HEK293 (cell line): ENCODE measurements at regions not wholly inside any gene's neighbourhood (a gene's known extent, or its start where the extent isn't known, plus 50 kb on each side); places are given as distances from the start of the nearest gene placed in this dataset.

Experiments used
- CTCF ChIA-PET: fragments of 350-600 bp; formaldehyde crosslinking; extraction: SDS; loops from one replicate; lab custom pipeline; 2021; ENCODE audit warnings: antibody characterized with exemption; lab: Yijun Ruan, JAX
- POLR2A ChIA-PET: fragments of 300-600 bp; formaldehyde crosslinking; extraction: SDS; loops from one replicate; lab custom pipeline; 2020; ENCODE audit warnings: antibody characterized with exemption, inconsistent platforms; lab: Yijun Ruan, JAX
- H3K27ac ChIP-seq: fragments of 200-500 bp; sonication (Bioruptor generic); 2 replicates; pipeline ENCODE4 v1.5.1; 2014; ENCODE audit warnings: low read depth, low read length, control low read depth, inconsistent platforms; ENCODE audit errors: extremely low read depth
- H3K36me3 ChIP-seq, 2 experiments: fragments of 200-500 bp in 1 of 2; sonication (Bioruptor generic) in 1 of 2; 1 replicate in 1 of 2; 2 replicates in 1 of 2; pipeline ENCODE4 v1.5.1; 2014 to 2017; ENCODE audit warnings: inconsistent platforms in 2 of 2, low read length in 2 of 2; ENCODE audit not compliant: control insufficient read depth in 2 of 2, insufficient read depth in 1 of 2
- H3K4me1 ChIP-seq: fragments of 200-500 bp; sonication (Bioruptor generic); 2 replicates; pipeline ENCODE4 v1.5.1; 2014; ENCODE audit warnings: mild to moderate bottlenecking, low read length, inconsistent platforms; ENCODE audit not compliant: control insufficient read depth, insufficient read depth
- H3K4me3 ChIP-seq: 2 replicates; pipeline ENCODE4 v1.5.1; 2011; ENCODE audit warnings: low read depth, mild to moderate bottlenecking, control low read depth, low read length, moderate library complexity
- H3K9me3 ChIP-seq: fragments of 200-500 bp; sonication (Bioruptor generic); 2 replicates; pipeline ENCODE4 v1.5.1; 2014; ENCODE audit warnings: low read depth, low read length, inconsistent platforms; ENCODE audit not compliant: control insufficient read depth, insufficient read depth
- GLI4 ChIP-seq: fragments of 450-650 bp; formaldehyde crosslinking; IDR thresholded peaks from 2 replicates; pipeline ENCODE4 v1.5.1; 2016; ENCODE audit warnings: missing biosample characterization, missing genetic modification characterization
- GLIS1 ChIP-seq: fragments of 450-650 bp; formaldehyde crosslinking; IDR thresholded peaks from 2 replicates; pipeline ENCODE4 v1.5.1; 2016; ENCODE audit warnings: missing biosample characterization, missing genetic modification characterization
- GLIS2 ChIP-seq: fragments of 450-650 bp; formaldehyde crosslinking; IDR thresholded peaks from 2 replicates; pipeline ENCODE4 v1.5.1; 2016; ENCODE audit warnings: missing biosample characterization, missing genetic modification characterization
- KLF1 ChIP-seq: fragments of 450-650 bp; formaldehyde crosslinking; IDR thresholded peaks from 2 replicates; pipeline ENCODE4 v1.5.1; 2016; ENCODE audit warnings: missing biosample characterization, missing genetic modification characterization
- KLF10 ChIP-seq: fragments of 450-650 bp; IDR thresholded peaks from 2 replicates; pipeline ENCODE4 v1.5.1; 2018; ENCODE audit warnings: missing biosample characterization, mild to moderate bottlenecking, missing genetic modification characterization
- OSR2 ChIP-seq: fragments of 450-650 bp; formaldehyde crosslinking; IDR thresholded peaks from 2 replicates; pipeline ENCODE4 v1.5.1; 2016; ENCODE audit warnings: missing biosample characterization, missing genetic modification characterization
- RBAK ChIP-seq: fragments of 450-650 bp; formaldehyde crosslinking; IDR thresholded peaks from 2 replicates; pipeline ENCODE4 v1.5.1; 2016; ENCODE audit warnings: missing biosample characterization, missing genetic modification characterization
- TRIM28 ChIP-seq: IDR thresholded peaks from 2 replicates; pipeline ENCODE4 v1.6.1; 2011; ENCODE audit warnings: low read length, control low read depth, borderline replicate concordance
- ZBTB17 ChIP-seq: fragments of 450-650 bp; formaldehyde crosslinking; IDR thresholded peaks from 2 replicates; pipeline ENCODE4 v1.5.1; 2016; ENCODE audit warnings: missing biosample characterization, missing genetic modification characterization
- ZEB2 ChIP-seq: fragments of 450-650 bp; formaldehyde crosslinking; IDR thresholded peaks from 2 replicates; pipeline ENCODE4 v1.5.1; 2016; ENCODE audit warnings: missing biosample characterization, missing genetic modification characterization
- ZNF138 ChIP-seq: fragments of 450-650 bp; formaldehyde crosslinking; IDR thresholded peaks from 2 replicates; pipeline ENCODE4 v1.5.1; 2016; ENCODE audit warnings: missing biosample characterization, missing genetic modification characterization, borderline replicate concordance
- ZNF37A ChIP-seq: fragments of 450-650 bp; IDR thresholded peaks from 2 replicates; pipeline ENCODE4 v1.5.1; 2018; ENCODE audit warnings: missing biosample characterization, missing genetic modification characterization
- ZNF473 ChIP-seq: fragments of 450-650 bp; formaldehyde crosslinking; IDR thresholded peaks from 2 replicates; pipeline ENCODE4 v1.5.1; 2017; ENCODE audit warnings: missing biosample characterization, missing genetic modification characterization
- ZNF501 ChIP-seq: fragments of 450-650 bp; formaldehyde crosslinking; IDR thresholded peaks from 2 replicates; pipeline ENCODE4 v1.5.1; 2016; ENCODE audit warnings: missing biosample characterization, missing genetic modification characterization
- ZNF555 ChIP-seq: fragments of 450-650 bp; formaldehyde crosslinking; conservative IDR thresholded peaks from 2 replicates; pipeline ENCODE4 v1.5.1; 2017; ENCODE audit warnings: missing biosample characterization, mild to moderate bottlenecking, missing genetic modification characterization, inconsistent platforms
- ZNF624 ChIP-seq: fragments of 450-650 bp; formaldehyde crosslinking; IDR thresholded peaks from 2 replicates; pipeline ENCODE4 v1.5.1; 2017; ENCODE audit warnings: missing biosample characterization, missing genetic modification characterization
- ZNF677 ChIP-seq: fragments of 450-650 bp; IDR thresholded peaks from 2 replicates; pipeline ENCODE4 v1.5.0; 2018; ENCODE audit warnings: missing biosample characterization, mild to moderate bottlenecking, missing genetic modification characterization, moderate library complexity
- ZNF701 ChIP-seq: fragments of 450-650 bp; formaldehyde crosslinking; IDR thresholded peaks from 2 replicates; pipeline ENCODE4 v1.5.1; 2016; ENCODE audit warnings: missing biosample characterization, missing genetic modification characterization
- ZNF776 ChIP-seq: fragments of 450-650 bp; formaldehyde crosslinking; IDR thresholded peaks from 2 replicates; pipeline ENCODE4 v1.5.0; 2017; ENCODE audit warnings: missing biosample characterization, missing genetic modification characterization, borderline replicate concordance
- ZSCAN16 ChIP-seq: fragments of 450-650 bp; formaldehyde crosslinking; IDR thresholded peaks from 2 replicates; pipeline ENCODE4 v1.5.1; 2016; ENCODE audit warnings: missing biosample characterization, missing genetic modification characterization
- ZSCAN23 ChIP-seq: fragments of 450-650 bp; formaldehyde crosslinking; IDR thresholded peaks from 2 replicates; pipeline ENCODE4 v1.5.1; 2016; ENCODE audit warnings: missing biosample characterization, missing genetic modification characterization
- TF ChIP-seq, protein P1 (sequence below): fragments of 450-650 bp; formaldehyde crosslinking; IDR thresholded peaks from 2 replicates; pipeline ENCODE4 v1.5.1; 2016; ENCODE audit warnings: missing biosample characterization, missing genetic modification characterization
- TF ChIP-seq, protein P2 (sequence below): fragments of 450-650 bp; formaldehyde crosslinking; optimal IDR thresholded peaks from 2 replicates; pipeline ENCODE3; 2016; ENCODE audit warnings: missing biosample characterization, mild to moderate bottlenecking, missing genetic modification characterization
- TF ChIP-seq, protein P3 (sequence below): fragments of 450-650 bp; formaldehyde crosslinking; IDR thresholded peaks from 2 replicates; pipeline ENCODE4 v1.5.1; 2016; ENCODE audit warnings: missing biosample characterization, missing genetic modification characterization, borderline replicate concordance
- TF ChIP-seq, protein P4 (sequence below): fragments of 450-650 bp; formaldehyde crosslinking; IDR thresholded peaks from 2 replicates; pipeline ENCODE4 v1.5.1; 2016; ENCODE audit warnings: missing biosample characterization, missing genetic modification characterization
- TF ChIP-seq, protein P5 (sequence below): fragments of 450-650 bp; formaldehyde crosslinking; IDR thresholded peaks from 2 replicates; pipeline ENCODE4 v1.5.1; 2017; ENCODE audit warnings: missing biosample characterization, mild to moderate bottlenecking, missing genetic modification characterization, moderate library complexity
- TF ChIP-seq, protein P6 (sequence below): fragments of 450-650 bp; formaldehyde crosslinking; IDR thresholded peaks from 2 replicates; pipeline ENCODE4 v1.5.1; 2017; ENCODE audit warnings: missing biosample characterization, missing genetic modification characterization

DNA sequence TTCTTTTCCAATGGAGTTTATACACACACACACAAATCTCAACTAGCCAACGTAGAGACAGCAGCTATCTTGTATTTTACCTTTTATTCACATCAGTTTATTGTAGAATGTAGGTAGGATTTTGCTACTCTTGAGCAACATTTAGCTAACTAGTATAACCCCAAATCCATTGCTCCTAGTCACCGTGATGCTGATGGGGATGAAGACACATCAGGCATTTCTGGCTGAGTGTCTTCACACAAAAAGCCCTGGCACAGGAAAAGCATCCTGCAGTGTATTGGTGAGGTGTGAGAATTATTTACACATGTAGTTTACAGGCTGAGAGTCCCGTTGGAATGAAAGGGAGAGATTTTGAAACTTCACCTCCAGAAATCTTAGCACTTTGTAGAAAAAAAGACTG lies 65.9 kb upstream of the FBXL4 start:
- Histone ChIP-seq H3K9me3 (no peaks in the 10 kb centered on the region), H3K36me3 (no peaks in the 10 kb centered on the region), H3K4me1 (no peaks in the 10 kb centered on the region), H3K4me3 (no peak overlapping the region), H3K27ac (no peak overlapping the region)
- TF ChIP-seq ZBTB17 (tag by site-specific recombination) (no peak), ZSCAN16 (tag by site-specific recombination) (no peak), GLIS2 (tag by site-specific recombination) (no peak), OSR2 (tag by site-specific recombination) (no peak), GLI4 (no peak), ZNF555 (tag by site-specific recombination) (no peak), ZEB2 (tag by site-specific recombination) (no peak), ZNF624 (tag by site-specific recombination) (no peak), ZNF701 (tag by site-specific recombination) (no peak), ZNF501 (tag by site-specific recombination) (no peak), ZNF677 (no peak), GLIS1 (no peak), ZNF138 (no peak), RBAK (tag by site-specific recombination) (no peak), ZNF776 (tag by site-specific recombination) (no peak), TRIM28 (no peak)
- TF ChIP-seq, protein P1, sequence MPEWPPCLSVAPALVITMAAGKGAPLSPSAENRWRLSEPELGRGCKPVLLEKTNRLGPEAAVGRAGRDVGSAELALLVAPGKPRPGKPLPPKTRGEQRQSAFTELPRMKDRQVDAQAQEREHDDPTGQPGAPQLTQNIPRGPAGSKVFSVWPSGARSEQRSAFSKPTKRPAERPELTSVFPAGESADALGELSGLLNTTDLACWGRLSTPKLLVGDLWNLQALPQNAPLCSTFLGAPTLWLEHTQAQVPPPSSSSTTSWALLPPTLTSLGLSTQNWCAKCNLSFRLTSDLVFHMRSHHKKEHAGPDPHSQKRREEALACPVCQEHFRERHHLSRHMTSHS = no peak
- TF ChIP-seq, protein P2, sequence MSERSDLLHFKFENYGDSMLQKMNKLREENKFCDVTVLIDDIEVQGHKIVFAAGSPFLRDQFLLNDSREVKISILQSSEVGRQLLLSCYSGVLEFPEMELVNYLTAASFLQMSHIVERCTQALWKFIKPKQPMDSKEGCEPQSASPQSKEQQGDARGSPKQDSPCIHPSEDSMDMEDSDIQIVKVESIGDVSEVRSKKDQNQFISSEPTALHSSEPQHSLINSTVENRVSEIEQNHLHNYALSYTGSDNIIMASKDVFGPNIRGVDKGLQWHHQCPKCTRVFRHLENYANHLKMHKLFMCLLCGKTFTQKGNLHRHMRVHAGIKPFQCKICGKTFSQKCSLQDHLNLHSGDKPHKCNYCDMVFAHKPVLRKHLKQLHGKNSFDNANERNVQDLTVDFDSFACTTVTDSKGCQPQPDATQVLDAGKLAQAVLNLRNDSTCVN (tag by site-specific recombination) = no peak
- TF ChIP-seq, protein P3, sequence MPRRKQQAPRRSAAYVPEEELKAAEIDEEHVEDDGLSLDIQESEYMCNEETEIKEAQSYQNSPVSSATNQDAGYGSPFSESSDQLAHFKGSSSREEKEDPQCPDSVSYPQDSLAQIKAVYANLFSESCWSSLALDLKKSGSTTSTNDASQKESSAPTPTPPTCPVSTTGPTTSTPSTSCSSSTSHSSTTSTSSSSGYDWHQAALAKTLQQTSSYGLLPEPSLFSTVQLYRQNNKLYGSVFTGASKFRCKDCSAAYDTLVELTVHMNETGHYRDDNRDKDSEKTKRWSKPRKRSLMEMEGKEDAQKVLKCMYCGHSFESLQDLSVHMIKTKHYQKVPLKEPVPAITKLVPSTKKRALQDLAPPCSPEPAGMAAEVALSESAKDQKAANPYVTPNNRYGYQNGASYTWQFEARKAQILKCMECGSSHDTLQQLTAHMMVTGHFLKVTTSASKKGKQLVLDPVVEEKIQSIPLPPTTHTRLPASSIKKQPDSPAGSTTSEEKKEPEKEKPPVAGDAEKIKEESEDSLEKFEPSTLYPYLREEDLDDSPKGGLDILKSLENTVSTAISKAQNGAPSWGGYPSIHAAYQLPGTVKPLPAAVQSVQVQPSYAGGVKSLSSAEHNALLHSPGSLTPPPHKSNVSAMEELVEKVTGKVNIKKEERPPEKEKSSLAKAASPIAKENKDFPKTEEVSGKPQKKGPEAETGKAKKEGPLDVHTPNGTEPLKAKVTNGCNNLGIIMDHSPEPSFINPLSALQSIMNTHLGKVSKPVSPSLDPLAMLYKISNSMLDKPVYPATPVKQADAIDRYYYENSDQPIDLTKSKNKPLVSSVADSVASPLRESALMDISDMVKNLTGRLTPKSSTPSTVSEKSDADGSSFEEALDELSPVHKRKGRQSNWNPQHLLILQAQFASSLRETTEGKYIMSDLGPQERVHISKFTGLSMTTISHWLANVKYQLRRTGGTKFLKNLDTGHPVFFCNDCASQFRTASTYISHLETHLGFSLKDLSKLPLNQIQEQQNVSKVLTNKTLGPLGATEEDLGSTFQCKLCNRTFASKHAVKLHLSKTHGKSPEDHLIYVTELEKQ = no peak
- TF ChIP-seq, protein P4, sequence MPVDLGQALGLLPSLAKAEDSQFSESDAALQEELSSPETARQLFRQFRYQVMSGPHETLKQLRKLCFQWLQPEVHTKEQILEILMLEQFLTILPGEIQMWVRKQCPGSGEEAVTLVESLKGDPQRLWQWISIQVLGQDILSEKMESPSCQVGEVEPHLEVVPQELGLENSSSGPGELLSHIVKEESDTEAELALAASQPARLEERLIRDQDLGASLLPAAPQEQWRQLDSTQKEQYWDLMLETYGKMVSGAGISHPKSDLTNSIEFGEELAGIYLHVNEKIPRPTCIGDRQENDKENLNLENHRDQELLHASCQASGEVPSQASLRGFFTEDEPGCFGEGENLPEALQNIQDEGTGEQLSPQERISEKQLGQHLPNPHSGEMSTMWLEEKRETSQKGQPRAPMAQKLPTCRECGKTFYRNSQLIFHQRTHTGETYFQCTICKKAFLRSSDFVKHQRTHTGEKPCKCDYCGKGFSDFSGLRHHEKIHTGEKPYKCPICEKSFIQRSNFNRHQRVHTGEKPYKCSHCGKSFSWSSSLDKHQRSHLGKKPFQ (tag by site-specific recombination) = no peak
- ChIA-PET POLR2A (no interaction called here), CTCF (interaction anchor here (1.5 kb wide), 1 partner anchor 106 kb away, joined by 6 read pairs; no protein-coding TSS in a partner anchor)

DNA sequence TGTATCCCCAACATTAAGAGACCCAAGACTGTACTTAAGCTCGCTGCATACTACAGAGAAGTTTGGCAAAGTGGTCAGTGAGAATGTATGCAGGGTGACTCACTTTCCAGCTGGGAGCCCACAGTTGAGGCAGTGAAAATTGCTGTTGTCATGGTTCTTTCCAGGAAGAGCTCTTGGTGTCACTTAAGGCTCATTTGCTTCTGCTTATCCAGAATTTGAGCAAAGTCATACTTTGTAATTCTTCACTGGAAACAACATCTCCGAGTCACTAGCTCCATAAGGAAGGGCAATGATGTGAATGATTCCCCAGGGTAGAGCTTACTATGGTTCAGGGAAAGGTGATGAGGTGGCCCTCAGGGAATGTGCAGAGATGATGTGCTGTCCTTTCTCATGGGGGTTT lies 65.4 kb upstream of the FBXL4 start:
- Histone ChIP-seq H3K9me3 (no peaks in the 10 kb centered on the region), H3K4me1 (no peaks in the 10 kb centered on the region), H3K36me3 (no peaks in the 10 kb centered on the region), H3K4me3 (no peak overlapping the region), H3K27ac (no peak overlapping the region)
- ChIA-PET CTCF (interaction anchor here (1.5 kb wide), 1 partner anchor 106 kb away, joined by 6 read pairs; no protein-coding TSS in a partner anchor), POLR2A (no interaction called here)
- TF ChIP-seq ZNF624 (tag by site-specific recombination) (no peak), ZNF37A (no peak), ZNF473 (tag by site-specific recombination) (no peak), KLF1 (tag by site-specific recombination) (no peak), ZBTB17 (tag by site-specific recombination) (no peak), KLF10 (tag by site-specific recombination) (no peak), ZSCAN23 (tag by site-specific recombination) (no peak)
- TF ChIP-seq, protein P5, sequence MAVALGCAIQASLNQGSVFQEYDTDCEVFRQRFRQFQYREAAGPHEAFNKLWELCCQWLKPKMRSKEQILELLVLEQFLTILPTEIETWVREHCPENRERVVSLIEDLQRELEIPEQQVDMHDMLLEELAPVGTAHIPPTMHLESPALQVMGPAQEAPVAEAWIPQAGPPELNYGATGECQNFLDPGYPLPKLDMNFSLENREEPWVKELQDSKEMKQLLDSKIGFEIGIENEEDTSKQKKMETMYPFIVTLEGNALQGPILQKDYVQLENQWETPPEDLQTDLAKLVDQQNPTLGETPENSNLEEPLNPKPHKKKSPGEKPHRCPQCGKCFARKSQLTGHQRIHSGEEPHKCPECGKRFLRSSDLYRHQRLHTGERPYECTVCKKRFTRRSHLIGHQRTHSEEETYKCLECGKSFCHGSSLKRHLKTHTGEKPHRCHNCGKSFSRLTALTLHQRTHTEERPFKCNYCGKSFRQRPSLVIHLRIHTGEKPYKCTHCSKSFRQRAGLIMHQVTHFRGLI (tag by site-specific recombination) = no peak
- TF ChIP-seq, protein P1 = no peak
- TF ChIP-seq, protein P6, sequence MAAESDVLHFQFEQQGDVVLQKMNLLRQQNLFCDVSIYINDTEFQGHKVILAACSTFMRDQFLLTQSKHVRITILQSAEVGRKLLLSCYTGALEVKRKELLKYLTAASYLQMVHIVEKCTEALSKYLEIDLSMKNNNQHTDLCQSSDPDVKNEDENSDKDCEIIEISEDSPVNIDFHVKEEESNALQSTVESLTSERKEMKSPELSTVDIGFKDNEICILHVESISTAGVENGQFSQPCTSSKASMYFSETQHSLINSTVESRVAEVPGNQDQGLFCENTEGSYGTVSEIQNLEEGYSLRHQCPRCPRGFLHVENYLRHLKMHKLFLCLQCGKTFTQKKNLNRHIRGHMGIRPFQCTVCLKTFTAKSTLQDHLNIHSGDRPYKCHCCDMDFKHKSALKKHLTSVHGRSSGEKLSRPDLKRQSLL (tag by site-specific recombination) = no peak
